Keratinocyte (primary cell): ENCODE measurements at regions not wholly inside any gene's neighbourhood (a gene's known extent, or its start where the extent isn't known, plus 50 kb on each side); places are given as distances from the start of the nearest gene placed in this dataset.
"Not testable (repeated sequence)": the region's sequence is repeated elsewhere in the genome, so short reads cannot be mapped to it uniquely, and the experiment has no call there.

Experiments
- DNase-seq: peaks from one replicate; pipeline ENCODE4 v3.0.0-alpha.2; 2011; ENCODE audit warnings: low read depth, missing footprints, low spot score
- FAIRE-seq: peaks from 2 replicates; lab custom pipeline; 2011; peaks lifted over from hg19 to GRCh38; lab: Jason Lieb, UNC
- H2AFZ ChIP-seq: 2 replicates; pipeline ENCODE4 v1.6.0; 2012; ENCODE audit warnings: low read length, control low read depth, inconsistent platforms; ENCODE audit not compliant: control insufficient read depth
- H3K27ac ChIP-seq: 2 replicates; pipeline ENCODE4 v1.5.1; 2011; ENCODE audit warnings: low read length; ENCODE audit not compliant: control insufficient read depth, insufficient read depth
- H3K27me3 ChIP-seq: 3 replicates; pipeline ENCODE4 v1.6.0; 2011; ENCODE audit warnings: low read length; ENCODE audit not compliant: control insufficient read depth, insufficient read depth; ENCODE audit errors: extremely low read depth
- H3K36me3 ChIP-seq, 2 experiments: 2 replicates in 1 of 2; 3 replicates in 1 of 2; pipeline ENCODE4 v1.5.1; 2011; ENCODE audit warnings: low read length in 2 of 2, mild to moderate bottlenecking in 1 of 2; ENCODE audit not compliant: control insufficient read depth in 2 of 2, insufficient read depth in 2 of 2; ENCODE audit errors: extremely low read depth in 1 of 2
- H3K4me1 ChIP-seq: 3 replicates; pipeline ENCODE4 v1.5.1; 2011; ENCODE audit warnings: low read length; ENCODE audit not compliant: control insufficient read depth, insufficient read depth; ENCODE audit errors: extremely low read depth
- H3K4me2 ChIP-seq: 3 replicates; pipeline ENCODE4 v1.6.0; 2011; ENCODE audit warnings: low read depth, low read length; ENCODE audit not compliant: control insufficient read depth, insufficient read depth; ENCODE audit errors: extremely low read depth
- H3K4me3 ChIP-seq, 3 experiments: fragments of 200-600 bp in 1 of 3; sonication (generic) in 1 of 3; 2 replicates in 2 of 3; 3 replicates in 1 of 3; pipeline ENCODE4 v1.5.1; 2011 to 2016; ENCODE audit warnings: low read length in 3 of 3, mild to moderate bottlenecking in 3 of 3, control low read depth in 2 of 3, inconsistent platforms in 1 of 3, low read depth in 1 of 3, mixed read lengths in 1 of 3, mixed run types in 1 of 3, moderate library complexity in 1 of 3; ENCODE audit not compliant: control insufficient read depth in 2 of 3, insufficient read depth in 2 of 3; ENCODE audit errors: extremely low read depth in 1 of 3
- H3K79me2 ChIP-seq: 2 replicates; pipeline ENCODE4 v1.6.0; 2012; ENCODE audit warnings: low read length; ENCODE audit not compliant: control insufficient read depth, insufficient read depth
- H3K9ac ChIP-seq: 3 replicates; pipeline ENCODE4 v1.6.0; 2011; ENCODE audit warnings: low read length; ENCODE audit not compliant: control insufficient read depth, insufficient read depth; ENCODE audit errors: extremely low read depth
- H3K9me1 ChIP-seq: 3 replicates; pipeline ENCODE4 v1.6.0; 2011; ENCODE audit warnings: low read length; ENCODE audit not compliant: control insufficient read depth, insufficient read depth; ENCODE audit errors: extremely low read depth
- H3K9me3 ChIP-seq: 2 replicates; pipeline ENCODE4 v1.5.1; 2012; ENCODE audit warnings: low read depth, low read length; ENCODE audit not compliant: control insufficient read depth
- H4K20me1 ChIP-seq: 3 replicates; pipeline ENCODE4 v1.6.0; 2011; ENCODE audit warnings: low read length; ENCODE audit not compliant: control insufficient read depth, insufficient read depth; ENCODE audit errors: extremely low read depth
- CTCF ChIP-seq, 3 experiments: IDR thresholded peaks in 1 of 3; conservative IDR thresholded peaks in 1 of 3; optimal IDR thresholded peaks in 1 of 3; 2 replicates in 2 of 3; 3 replicates in 1 of 3; pipeline versions ENCODE3 to v1.5.1; 2011; ENCODE audit warnings: low read length in 3 of 3, mild to moderate bottlenecking in 3 of 3, moderate library complexity in 2 of 3, control low read depth in 1 of 3, inconsistent platforms in 1 of 3; ENCODE audit not compliant: insufficient read depth in 2 of 3; ENCODE audit errors: extremely low read depth in 1 of 3
- EZH2 ChIP-seq: IDR thresholded peaks from one replicate; pipeline ENCODE4 v1.6.1; 2012; ENCODE audit warnings: inconsistent platforms, mild to moderate bottlenecking, low read length, moderate library complexity
- dilution Hi-C: fragments of 300-500 bp; cut with MboI; formaldehyde crosslinking; loops from one replicate; pipeline ENCODE4 v1.7.0; 2020; ENCODE audit warnings: low sequenced_read_pairs; ENCODE audit not compliant: extremely low pct_ligation_motif_present

GRCh38 chr16:58792188-58792587, 58.1 kb upstream of the GOT2 start:
- no peak for FAIRE-seq
- Histone ChIP-seq H3K9ac (no peak overlapping the region), H3K4me1 (no peaks in the 10 kb centered on the region), H3K27me3 (no peaks in the 10 kb centered on the region), H3K4me3 (no peak overlapping the region), H3K79me2 (no peaks in the 10 kb centered on the region), H4K20me1 (no peaks in the 10 kb centered on the region), H3K9me3 (no peaks in the 10 kb centered on the region), H3K36me3 (no peaks in the 10 kb centered on the region), H3K9me1 (no peaks in the 10 kb centered on the region), H3K27ac (no peak overlapping the region), H2AFZ (no peak overlapping the region), H3K4me2 (no peak overlapping the region)
- TF ChIP-seq EZH2: no peak
- no peak for TF ChIP-seq CTCF (optimal IDR thresholded peaks at IDR 0.05 in 1 of 3, IDR thresholded peaks at IDR 0.05 in 1 of 3, conservative IDR thresholded peaks at IDR 0.05 in 1 of 3; ENCODE audit: extremely low read depth in 1 of 3, insufficient read depth in 2 of 3, low read length in 3 of 3)
- dilution Hi-C loops: no loop called here
- no peak for DNase-seq

- H3K9me3 ChIP-seq, H3K27ac ChIP-seq, DNase-seq, FAIRE-seq, H3K9ac ChIP-seq, H3K79me2 ChIP-seq, H2AFZ ChIP-seq, H3K36me3 ChIP-seq, H3K4me2 ChIP-seq, H3K27me3 ChIP-seq, dilution Hi-C loops, H3K4me3 ChIP-seq, H3K9me1 ChIP-seq, H4K20me1 ChIP-seq, H3K4me1 ChIP-seq: not testable (repeated sequence)
Measured at GRCh38 chr16:58790816-58791557, 56.9 kb upstream of the GOT2 start.

- dilution Hi-C loops: no loop called here
Measured at GRCh38 chr16:58789351-58789750, 55.2 kb upstream of the GOT2 start.

More at GRCh38 chr16:58789351-58789750, 55.2 kb upstream of the GOT2 start:
- FAIRE-seq (no peak), DNase-seq (no peak)
- H3K36me3 ChIP-seq: no peaks in the 10 kb centered on the region
- no peak overlapping the region for H3K4me2 ChIP-seq
- no peak overlapping the region for H3K4me3 ChIP-seq
- H3K9me1 ChIP-seq: no peaks in the 10 kb centered on the region
- no peaks in the 10 kb centered on the region for H3K9me3 ChIP-seq
- TF ChIP-seq CTCF (optimal IDR thresholded peaks at IDR 0.05 in 1 of 3, IDR thresholded peaks at IDR 0.05 in 1 of 3, conservative IDR thresholded peaks at IDR 0.05 in 1 of 3; ENCODE audit: extremely low read depth in 1 of 3, insufficient read depth in 2 of 3, low read length in 3 of 3) (no peak), EZH2 (no peak)
- no peak overlapping the region for H3K9ac ChIP-seq
- no peaks in the 10 kb centered on the region for H3K79me2 ChIP-seq
- H3K27me3 ChIP-seq: no peaks in the 10 kb centered on the region
- no peak overlapping the region for H3K27ac ChIP-seq
- no peaks in the 10 kb centered on the region for H4K20me1 ChIP-seq
- H2AFZ ChIP-seq: no peak overlapping the region
- no peaks in the 10 kb centered on the region for H3K4me1 ChIP-seq
